ENCODE measurements at regions not wholly inside any gene's neighbourhood (a gene's known extent, or its start where the extent isn't known, plus 50 kb on each side); places are given as distances from the start of the nearest gene placed in this dataset.

GRCh38 chr1:201755200-201755599 lies 73.8 kb upstream of the IPO9 start:
- TF ChIP-seq CTCF (IDR thresholded peaks at IDR 0.05; ENCODE audit: unreplicated experiment) = no peak
- Mint-ChIP-seq H3K36me3 (ENCODE audit: insufficient read depth, unreplicated experiment) (no peaks in the 10 kb centered on the region), H3K27me3 (ENCODE audit: unreplicated experiment) (no peaks in the 10 kb centered on the region), H3K27ac (ENCODE audit: unreplicated experiment) (no peak overlapping the region), H3K4me1 (ENCODE audit: low read depth, unreplicated experiment) (peaks cover 9% of the 10 kb centered on the region), H3K9me3 (ENCODE audit: low read depth, unreplicated experiment) (no peaks in the 10 kb centered on the region), H3K4me3 (ENCODE audit: low read depth, unreplicated experiment) (no peak overlapping the region)
- BruUV-seq (replicated peaks) = no TSS peak
- intact Hi-C loops (cut with micrococcal nuclease; ENCODE audit: unreplicated experiment) = no loop called here
- CTCF ChIA-PET = interaction anchor here (0.6 kb wide), 1 partner anchor 17 kb away, joined by 3 read pairs; no protein-coding TSS in a partner anchor
- DNase-seq = no peak

- Mint-ChIP-seq H3K9me3 (ENCODE audit: low read depth, unreplicated experiment) (no peaks in the 10 kb centered on the region), H3K4me3 (ENCODE audit: low read depth, unreplicated experiment) (no peak overlapping the region), H3K27me3 (ENCODE audit: unreplicated experiment) (no peaks in the 10 kb centered on the region), H3K36me3 (ENCODE audit: insufficient read depth, unreplicated experiment) (no peaks in the 10 kb centered on the region), H3K27ac (ENCODE audit: unreplicated experiment) (no peak overlapping the region), H3K4me1 (ENCODE audit: low read depth, unreplicated experiment) (peaks cover 9% of the 10 kb centered on the region)
- CTCF ChIA-PET = no interaction called here
- BruUV-seq (replicated peaks) = no TSS peak
- intact Hi-C loops (cut with micrococcal nuclease; ENCODE audit: unreplicated experiment) = no loop called here
- no peak for DNase-seq
- no peak for TF ChIP-seq CTCF (IDR thresholded peaks at IDR 0.05; ENCODE audit: unreplicated experiment)
Measured at GRCh38 chr1:201756406-201756805, 72.6 kb upstream of the IPO9 start.

- intact Hi-C loops (cut with micrococcal nuclease; ENCODE audit: unreplicated experiment) = no loop called here
- BruUV-seq (replicated peaks) = no TSS peak
- Mint-ChIP-seq H3K4me1 (ENCODE audit: low read depth, unreplicated experiment) (peaks cover 9% of the 10 kb centered on the region), H3K9me3 (ENCODE audit: low read depth, unreplicated experiment) (no peaks in the 10 kb centered on the region), H3K4me3 (ENCODE audit: low read depth, unreplicated experiment) (no peak overlapping the region), H3K36me3 (ENCODE audit: insufficient read depth, unreplicated experiment) (no peaks in the 10 kb centered on the region), H3K27ac (ENCODE audit: unreplicated experiment) (no peak overlapping the region), H3K27me3 (ENCODE audit: unreplicated experiment) (no peaks in the 10 kb centered on the region)
- CTCF ChIA-PET = interaction anchor here (1.1 kb wide), 1 partner anchor 8 kb away, joined by 3 read pairs; no protein-coding TSS in a partner anchor
- TF ChIP-seq CTCF (IDR thresholded peaks at IDR 0.05; ENCODE audit: unreplicated experiment) = no peak
- no peak for DNase-seq
Measured at GRCh38 chr1:201758499-201759050, 70.4 kb upstream of the IPO9 start.

GRCh38 chr1:201759194-201759815 lies 69.7 kb upstream of the IPO9 start:
- BruUV-seq (replicated peaks) = no TSS peak
- TF ChIP-seq CTCF (IDR thresholded peaks at IDR 0.05; ENCODE audit: unreplicated experiment) = no peak
- Mint-ChIP-seq H3K36me3 (ENCODE audit: insufficient read depth, unreplicated experiment) (no peaks in the 10 kb centered on the region), H3K9me3 (ENCODE audit: low read depth, unreplicated experiment) (no peaks in the 10 kb centered on the region), H3K4me1 (ENCODE audit: low read depth, unreplicated experiment) (peaks cover 9% of the 10 kb centered on the region), H3K27me3 (ENCODE audit: unreplicated experiment) (no peaks in the 10 kb centered on the region), H3K27ac (ENCODE audit: unreplicated experiment) (no peak overlapping the region), H3K4me3 (ENCODE audit: low read depth, unreplicated experiment) (no peak overlapping the region)
- intact Hi-C loops (cut with micrococcal nuclease; ENCODE audit: unreplicated experiment) = no loop called here
- CTCF ChIA-PET = no interaction called here
- DNase-seq = no peak
